ENCODE measurements at regions not wholly inside any gene's neighbourhood (a gene's known extent, or its start where the extent isn't known, plus 50 kb on each side); places are given as distances from the start of the nearest gene placed in this dataset.

DNA sequence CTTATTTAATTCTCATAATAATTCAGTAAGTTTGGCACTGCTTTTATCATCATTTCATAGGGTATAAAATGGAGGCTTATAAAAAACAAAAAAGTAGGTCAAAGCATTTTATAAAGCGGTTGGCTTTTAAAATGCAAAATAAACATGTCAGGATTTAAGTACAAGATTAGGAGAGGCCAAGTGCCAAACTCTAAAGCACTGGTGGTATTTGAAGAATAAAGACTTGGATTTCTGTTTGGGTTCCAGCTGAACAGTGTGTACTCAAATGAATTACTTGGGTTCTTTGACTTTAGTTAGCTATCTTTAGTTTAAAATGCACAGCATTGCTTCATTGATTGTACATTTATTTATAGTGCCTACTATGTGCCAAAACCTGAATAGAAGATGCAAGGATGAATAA is 966.6 kb upstream of the SEL1L start:
- DNase-seq (ENCODE audit: low spot score), result no peak
- in situ Hi-C loops (cut with MboI; ENCODE audit: low sequenced_read_pairs, unreplicated experiment), result no loop called here
- TF ChIP-seq, protein P1, sequence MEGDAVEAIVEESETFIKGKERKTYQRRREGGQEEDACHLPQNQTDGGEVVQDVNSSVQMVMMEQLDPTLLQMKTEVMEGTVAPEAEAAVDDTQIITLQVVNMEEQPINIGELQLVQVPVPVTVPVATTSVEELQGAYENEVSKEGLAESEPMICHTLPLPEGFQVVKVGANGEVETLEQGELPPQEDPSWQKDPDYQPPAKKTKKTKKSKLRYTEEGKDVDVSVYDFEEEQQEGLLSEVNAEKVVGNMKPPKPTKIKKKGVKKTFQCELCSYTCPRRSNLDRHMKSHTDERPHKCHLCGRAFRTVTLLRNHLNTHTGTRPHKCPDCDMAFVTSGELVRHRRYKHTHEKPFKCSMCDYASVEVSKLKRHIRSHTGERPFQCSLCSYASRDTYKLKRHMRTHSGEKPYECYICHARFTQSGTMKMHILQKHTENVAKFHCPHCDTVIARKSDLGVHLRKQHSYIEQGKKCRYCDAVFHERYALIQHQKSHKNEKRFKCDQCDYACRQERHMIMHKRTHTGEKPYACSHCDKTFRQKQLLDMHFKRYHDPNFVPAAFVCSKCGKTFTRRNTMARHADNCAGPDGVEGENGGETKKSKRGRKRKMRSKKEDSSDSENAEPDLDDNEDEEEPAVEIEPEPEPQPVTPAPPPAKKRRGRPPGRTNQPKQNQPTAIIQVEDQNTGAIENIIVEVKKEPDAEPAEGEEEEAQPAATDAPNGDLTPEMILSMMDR (IDR thresholded peaks at IDR 0.05; ENCODE audit: borderline replicate concordance, control extremely low read depth, extremely low read depth, insufficient read depth, missing control alignments), result no peak

DNA sequence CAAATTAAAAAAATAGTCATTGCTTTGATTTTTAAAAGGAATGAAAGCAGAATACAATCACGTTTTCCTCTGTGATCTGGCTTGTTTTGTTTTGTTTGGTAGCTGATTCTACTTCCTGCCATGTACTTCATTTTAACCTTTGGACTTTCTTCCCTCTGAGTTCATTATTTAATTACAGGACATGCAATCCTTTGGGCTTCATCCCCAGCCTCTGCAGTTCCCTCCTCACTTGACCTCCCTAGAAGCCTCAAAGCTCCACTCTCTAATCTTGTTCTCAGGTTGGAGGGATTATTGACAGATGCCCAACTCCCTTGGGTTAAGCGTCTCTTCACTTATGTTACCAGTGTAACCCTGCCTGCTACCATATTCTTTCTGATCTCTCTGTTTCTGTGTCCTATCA is 967.9 kb upstream of the SEL1L start:
- no peak for DNase-seq (ENCODE audit: low spot score)
- TF ChIP-seq, protein P1 (IDR thresholded peaks at IDR 0.05; ENCODE audit: borderline replicate concordance, control extremely low read depth, extremely low read depth, insufficient read depth, missing control alignments), result no peak
- in situ Hi-C loops (cut with MboI; ENCODE audit: low sequenced_read_pairs, unreplicated experiment), result no loop called here

DNA sequence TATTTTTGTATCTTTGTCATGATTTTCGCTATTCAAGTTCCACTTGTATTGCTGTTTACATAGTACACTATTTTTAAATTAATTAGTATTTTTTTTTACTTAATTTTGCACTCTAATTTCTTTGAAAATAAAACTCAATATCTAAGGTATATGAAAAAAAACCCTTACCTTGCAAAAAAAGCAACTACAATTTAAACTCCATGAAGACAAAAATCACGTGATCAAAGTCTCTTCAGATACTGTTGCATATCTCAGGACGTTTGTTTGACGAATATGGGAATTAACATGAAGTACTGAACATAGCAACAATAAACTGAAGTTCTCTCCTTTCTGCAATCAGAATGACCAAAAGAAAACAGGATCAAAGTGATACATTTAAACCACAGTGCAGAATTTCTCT is 968.4 kb upstream of the SEL1L start:
- no peak for DNase-seq (ENCODE audit: low spot score)
- TF ChIP-seq, protein P1 (IDR thresholded peaks at IDR 0.05; ENCODE audit: borderline replicate concordance, control extremely low read depth, extremely low read depth, insufficient read depth, missing control alignments), result no peak
- in situ Hi-C loops (cut with MboI; ENCODE audit: low sequenced_read_pairs, unreplicated experiment), result no loop called here

DNA sequence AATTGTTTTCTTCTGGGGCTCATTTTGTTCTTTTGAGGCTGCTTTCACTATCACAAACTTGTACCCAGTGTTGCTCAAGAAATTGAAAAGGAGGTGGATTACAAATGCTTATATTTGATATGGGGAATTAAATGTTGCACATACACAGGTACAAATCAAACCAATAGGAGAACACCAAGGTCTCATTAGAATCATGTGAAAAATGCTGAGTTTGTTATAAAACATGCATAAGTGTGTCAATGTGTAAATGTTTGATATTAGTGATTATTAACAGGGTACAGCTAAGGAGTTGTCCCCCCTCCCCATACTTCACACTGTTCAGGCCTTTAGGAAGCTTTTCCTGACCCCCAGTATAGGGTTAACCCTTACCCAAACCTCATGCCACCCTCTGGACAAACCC is 971.2 kb upstream of the SEL1L start:
- in situ Hi-C loops (cut with MboI; ENCODE audit: low sequenced_read_pairs, unreplicated experiment), result no loop called here
- DNase-seq (ENCODE audit: low spot score), result no peak
- TF ChIP-seq, protein P1 (IDR thresholded peaks at IDR 0.05; ENCODE audit: borderline replicate concordance, control extremely low read depth, extremely low read depth, insufficient read depth, missing control alignments), result no peak

DNA sequence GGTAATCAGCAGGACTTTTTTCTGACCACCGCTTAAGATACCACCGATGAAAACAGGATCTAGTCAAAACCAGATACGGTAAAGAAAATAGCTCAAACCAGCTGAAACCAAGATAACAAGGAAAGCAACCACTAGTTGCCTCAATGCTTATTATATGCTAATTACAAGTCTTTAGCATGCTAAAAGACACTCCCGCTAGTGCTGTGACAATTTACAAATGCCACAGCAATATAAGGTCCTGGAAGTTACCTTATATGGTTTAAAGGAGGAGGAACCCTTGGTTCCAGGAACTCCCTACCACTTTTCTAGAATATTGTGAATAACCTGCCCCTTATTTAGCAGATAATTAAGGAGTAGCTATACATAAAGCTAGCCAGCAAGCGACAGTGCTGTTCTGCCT is 976.4 kb upstream of the SEL1L start:
- DNase-seq (ENCODE audit: low spot score), result no peak
- in situ Hi-C loops (cut with MboI; ENCODE audit: low sequenced_read_pairs, unreplicated experiment), result no loop called here
- TF ChIP-seq, protein P1 (IDR thresholded peaks at IDR 0.05; ENCODE audit: borderline replicate concordance, control extremely low read depth, extremely low read depth, insufficient read depth, missing control alignments), result no peak

DNA sequence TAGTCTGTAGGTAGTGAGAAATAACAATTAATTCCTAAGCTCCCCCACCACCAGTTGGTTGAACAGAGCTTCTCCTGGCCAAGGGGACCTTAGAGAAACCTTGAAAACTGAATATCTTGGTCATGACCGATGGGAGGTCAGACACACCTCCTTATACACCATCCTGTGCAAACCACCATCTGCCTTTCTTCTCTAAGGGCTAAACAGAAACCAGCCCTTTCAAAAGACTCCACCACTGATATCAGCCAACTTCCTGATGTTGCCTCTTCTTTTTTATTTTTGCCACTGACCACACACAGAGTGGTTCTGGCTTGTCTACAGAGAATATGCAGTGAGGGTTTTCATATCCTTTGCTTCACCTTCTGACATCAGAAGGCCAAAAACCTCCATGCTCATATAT is 977.7 kb upstream of the SEL1L start:
- no peak for DNase-seq (ENCODE audit: low spot score)
- in situ Hi-C loops (cut with MboI; ENCODE audit: low sequenced_read_pairs, unreplicated experiment), result no loop called here
- TF ChIP-seq, protein P1 (IDR thresholded peaks at IDR 0.05; ENCODE audit: borderline replicate concordance, control extremely low read depth, extremely low read depth, insufficient read depth, missing control alignments), result no peak

DNA sequence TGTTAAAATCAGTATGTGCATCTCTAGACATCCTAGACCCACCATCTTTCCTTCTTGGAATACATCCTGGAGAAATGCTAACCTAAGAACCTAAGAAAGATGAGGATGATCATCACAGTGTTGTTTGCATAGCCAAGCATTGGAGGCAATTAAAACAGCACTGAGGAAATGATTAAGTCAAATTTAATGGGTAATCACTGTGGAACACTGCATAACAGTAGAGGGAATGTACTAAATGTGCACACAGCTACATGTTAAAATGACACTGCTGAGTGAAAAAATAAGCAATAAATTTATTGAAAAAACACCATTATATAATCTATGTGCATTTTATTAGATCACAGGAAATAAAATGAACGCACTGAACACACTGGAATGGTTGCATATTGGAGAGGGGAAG is 987.1 kb upstream of the SEL1L start:
- DNase-seq (ENCODE audit: low spot score), result no peak
- in situ Hi-C loops (cut with MboI; ENCODE audit: low sequenced_read_pairs, unreplicated experiment), result no loop called here
- TF ChIP-seq, protein P1 (IDR thresholded peaks at IDR 0.05; ENCODE audit: borderline replicate concordance, control extremely low read depth, extremely low read depth, insufficient read depth, missing control alignments), result no peak

All from GM13976 (cell line).